ENCODE measurements at regions not wholly inside any gene's neighbourhood (a gene's known extent, or its start where the extent isn't known, plus 50 kb on each side); places are given as distances from the start of the nearest gene placed in this dataset.
"Not testable (repeated sequence)": the region's sequence is repeated elsewhere in the genome, so short reads cannot be mapped to it uniquely, and the experiment has no call there.

GRCh38 chr1:192418552-192419285, 101.9 kb downstream of the RGS21 start:
- DNase-seq: no peak

GRCh38 chr1:192430644-192431043, 113.9 kb downstream of the RGS21 start:
- no peak for DNase-seq

GRCh38 chr1:192435704-192436103, 118.9 kb downstream of the RGS21 start:
- DNase-seq: no peak

- no peak for DNase-seq
Observed at GRCh38 chr1:192436441-192437078, 119.8 kb downstream of the RGS21 start.

GRCh38 chr1:192438737-192439136, 121.9 kb downstream of the RGS21 start:
- DNase-seq: no peak

GRCh38 chr1:192439373-192440025, 122.7 kb downstream of the RGS21 start:
- no peak for DNase-seq

- no peak for DNase-seq
Observed at GRCh38 chr1:192441492-192441891, 124.7 kb downstream of the RGS21 start.

- no peak for DNase-seq
Observed at GRCh38 chr1:192442736-192443135, 125.9 kb downstream of the RGS21 start.

GRCh38 chr1:192443616-192444015, 126.8 kb downstream of the RGS21 start:
- DNase-seq: no peak

- no peak for DNase-seq
Observed at GRCh38 chr1:192445241-192445640, 128.4 kb downstream of the RGS21 start.

GRCh38 chr1:192445839-192446489, 129.2 kb downstream of the RGS21 start:
- DNase-seq: no peak

GRCh38 chr1:192448026-192448578, 127.5 kb upstream of the RGS1 start:
- peak; percentile 60 for DNase-seq

- peak; percentile 68 for DNase-seq
Observed at GRCh38 chr1:192453360-192453992, 122.1 kb upstream of the RGS1 start.

- no peak for DNase-seq
Observed at GRCh38 chr1:192459467-192459866, 116.1 kb upstream of the RGS1 start.

- DNase-seq: no peak
Observed at GRCh38 chr1:192461684-192462083, 113.9 kb upstream of the RGS1 start.

GRCh38 chr1:192462616-192463015, 113.0 kb upstream of the RGS1 start:
- DNase-seq: peak; percentile 29

GRCh38 chr1:192463661-192464060, 111.9 kb upstream of the RGS1 start:
- no peak for DNase-seq

- not testable (repeated sequence) for DNase-seq
Observed at GRCh38 chr1:192465221-192465620, 110.4 kb upstream of the RGS1 start.

GRCh38 chr1:192474080-192474683, 101.4 kb upstream of the RGS1 start:
- DNase-seq: no peak

GRCh38 chr1:192475329-192475728, 100.2 kb upstream of the RGS1 start:
- no peak for DNase-seq

- DNase-seq: no peak
Observed at GRCh38 chr1:192475970-192476369, 99.6 kb upstream of the RGS1 start.

- no peak for DNase-seq
Observed at GRCh38 chr1:192476802-192477298, 98.7 kb upstream of the RGS1 start.

Data from NCI-H524 treated with DMSO at 0.1 percent for 48 hours (cell line).